ENCODE measurements at regions not wholly inside any gene's neighbourhood (a gene's known extent, or its start where the extent isn't known, plus 50 kb on each side); places are given as distances from the start of the nearest gene placed in this dataset.

- H3K4me3 Mint-ChIP-seq (ENCODE audit: low read depth): no peak overlapping the region
- DNase-seq (ENCODE audit: low spot score, unreplicated experiment): no peak
- no peak for TF ChIP-seq CTCF (IDR thresholded peaks at IDR 0.05; ENCODE audit: unreplicated experiment)
These were observed 109.8 kb upstream of the SYT13 start for GRCh38 chr11:45395947-45396346.

GRCh38 chr11:45395421-45395820 is 109.3 kb upstream of the SYT13 start:
- no peaks in the 10 kb centered on the region for H3K9me3 Mint-ChIP-seq (ENCODE audit: low read depth)
- TF ChIP-seq CTCF (IDR thresholded peaks at IDR 0.05; ENCODE audit: unreplicated experiment): no peak
- H3K4me3 Mint-ChIP-seq (ENCODE audit: low read depth): no peak overlapping the region
- no peak for DNase-seq (ENCODE audit: low spot score, unreplicated experiment)
- peaks cover 19% of the 10 kb centered on the region for H3K4me1 Mint-ChIP-seq (ENCODE audit: low read depth)
- H3K27me3 Mint-ChIP-seq: peaks cover 11% of the 10 kb centered on the region
- no peaks in the 10 kb centered on the region for H3K36me3 Mint-ChIP-seq (ENCODE audit: insufficient read depth)
- H3K27ac Mint-ChIP-seq: no peak overlapping the region

More at GRCh38 chr11:45395947-45396346, 109.8 kb upstream of the SYT13 start:
- Mint-ChIP-seq H3K27ac (no peak overlapping the region), H3K4me1 (ENCODE audit: low read depth) (peaks cover 14% of the 10 kb centered on the region), H3K9me3 (ENCODE audit: low read depth) (no peaks in the 10 kb centered on the region), H3K36me3 (ENCODE audit: insufficient read depth) (no peaks in the 10 kb centered on the region), H3K27me3 (peaks cover 10% of the 10 kb centered on the region)

GRCh38 chr11:45394294-45395085 is 108.3 kb upstream of the SYT13 start:
- TF ChIP-seq CTCF (IDR thresholded peaks at IDR 0.05; ENCODE audit: unreplicated experiment): no peak
- Mint-ChIP-seq H3K27ac (no peak overlapping the region), H3K4me3 (ENCODE audit: low read depth) (no peak overlapping the region), H3K27me3 (peaks cover 16% of the 10 kb centered on the region), H3K9me3 (ENCODE audit: low read depth) (no peaks in the 10 kb centered on the region), H3K4me1 (ENCODE audit: low read depth) (peaks cover 22% of the 10 kb centered on the region), H3K36me3 (ENCODE audit: insufficient read depth) (no peaks in the 10 kb centered on the region)
- DNase-seq (ENCODE audit: low spot score, unreplicated experiment): no peak

GRCh38 chr11:45393826-45394225 is 107.7 kb upstream of the SYT13 start:
- no peak for TF ChIP-seq CTCF (IDR thresholded peaks at IDR 0.05; ENCODE audit: unreplicated experiment)
- Mint-ChIP-seq H3K4me3 (ENCODE audit: low read depth) (no peak overlapping the region), H3K27me3 (peaks cover 20% of the 10 kb centered on the region), H3K9me3 (ENCODE audit: low read depth) (no peaks in the 10 kb centered on the region), H3K36me3 (ENCODE audit: insufficient read depth) (no peaks in the 10 kb centered on the region), H3K27ac (no peak overlapping the region), H3K4me1 (ENCODE audit: low read depth) (peaks cover 22% of the 10 kb centered on the region)
- DNase-seq (ENCODE audit: low spot score, unreplicated experiment): no peak

- TF ChIP-seq CTCF (IDR thresholded peaks at IDR 0.05; ENCODE audit: unreplicated experiment): no peak
- no peak for DNase-seq (ENCODE audit: low spot score, unreplicated experiment)
- no peaks in the 10 kb centered on the region for H3K36me3 Mint-ChIP-seq (ENCODE audit: insufficient read depth)
- H3K9me3 Mint-ChIP-seq (ENCODE audit: low read depth): no peaks in the 10 kb centered on the region
- H3K4me1 Mint-ChIP-seq (ENCODE audit: low read depth): peaks cover 22% of the 10 kb centered on the region
- no peak overlapping the region for H3K27ac Mint-ChIP-seq
- no peak overlapping the region for H3K4me3 Mint-ChIP-seq (ENCODE audit: low read depth)
- peaks cover 24% of the 10 kb centered on the region for H3K27me3 Mint-ChIP-seq
These were observed 107.2 kb upstream of the SYT13 start for GRCh38 chr11:45393334-45393733.
